ENCODE measurements at regions not wholly inside any gene's neighbourhood (a gene's known extent, or its start where the extent isn't known, plus 50 kb on each side); places are given as distances from the start of the nearest gene placed in this dataset.

DNA sequence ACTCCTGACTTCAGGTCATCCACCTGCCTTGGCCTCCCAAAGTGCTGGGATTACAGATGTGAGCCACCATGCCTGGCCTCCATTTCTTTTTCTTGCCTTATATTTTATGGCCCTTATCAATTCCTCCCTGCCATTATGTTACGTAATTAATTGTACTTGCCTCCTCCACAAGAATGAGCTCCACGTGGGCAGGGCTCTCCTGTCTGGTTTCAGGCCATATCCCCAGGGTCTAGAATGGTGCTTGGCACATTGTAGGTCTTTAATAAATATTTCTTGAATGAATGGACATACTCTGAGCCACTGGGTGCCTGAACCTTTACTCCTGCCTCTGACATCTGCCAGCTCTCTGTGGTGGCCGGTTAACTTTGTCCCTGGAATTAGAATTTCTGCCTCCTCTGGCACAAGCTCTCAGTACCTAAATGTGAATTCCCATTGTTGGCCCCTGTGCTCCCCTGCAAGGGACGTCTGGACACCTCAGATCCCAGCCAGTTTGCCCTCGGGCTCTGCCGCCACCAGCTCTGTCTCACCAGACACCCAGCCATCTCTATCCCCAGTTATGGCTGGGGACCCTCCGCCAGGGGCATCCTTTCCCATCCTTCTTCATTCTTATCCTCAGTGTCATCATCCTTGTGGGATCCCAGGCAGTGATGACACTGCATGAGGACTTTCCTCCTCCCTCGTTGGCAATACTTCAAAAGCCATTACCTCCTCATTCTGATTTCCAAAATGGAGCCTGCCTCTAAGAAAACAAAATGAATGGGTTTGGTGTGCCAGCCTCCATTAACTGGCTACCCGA, 165.6 kb upstream of the SMAD3 start:
- TF ChIP-seq CTCF (IDR thresholded peaks at IDR 0.05; ENCODE audit: borderline replicate concordance, insufficient read depth, low read depth, low read length): no peak
- H3K4me3 ChIP-seq (ENCODE audit: low read depth, low read length): no peak overlapping the region

DNA sequence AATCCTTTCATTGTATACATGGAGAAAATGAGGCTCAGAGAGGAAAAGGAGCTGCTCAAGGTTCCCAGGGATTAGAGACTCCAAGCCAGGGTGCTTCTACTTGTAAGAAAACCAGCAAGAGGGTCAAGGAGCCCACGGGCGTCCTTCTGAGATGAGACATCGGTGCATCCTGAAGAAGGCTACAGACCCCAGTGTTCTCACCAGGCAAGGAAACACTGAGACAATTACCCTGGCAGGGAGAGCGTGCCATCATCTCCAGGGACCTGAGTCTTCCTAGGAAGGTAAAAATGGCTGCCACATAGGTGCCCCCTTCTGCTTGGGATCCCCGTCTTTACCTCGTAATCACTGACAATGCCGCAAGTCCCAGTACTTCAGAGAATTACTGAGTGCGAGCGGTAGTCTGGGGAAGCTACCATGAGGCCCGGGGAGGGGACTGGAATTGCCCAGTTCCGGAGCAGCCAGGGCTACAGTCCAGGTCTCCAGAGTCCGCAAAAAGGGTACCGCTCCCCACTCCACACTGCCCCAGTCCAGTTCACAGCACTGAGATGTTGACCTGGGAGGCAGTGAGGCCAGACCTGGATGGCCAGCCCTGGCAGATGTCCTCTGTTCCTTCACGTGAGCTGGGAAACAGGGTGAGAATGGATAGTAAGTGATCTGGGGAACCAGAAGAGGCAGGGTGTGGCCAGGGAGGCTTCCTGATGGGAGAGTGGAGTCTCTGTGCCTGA, 164.7 kb upstream of the SMAD3 start:
- no peak for TF ChIP-seq CTCF (IDR thresholded peaks at IDR 0.05; ENCODE audit: borderline replicate concordance, insufficient read depth, low read depth, low read length)
- H3K4me3 ChIP-seq (ENCODE audit: low read depth, low read length): no peak overlapping the region

GRCh38 chr15:66901336-66902100, 163.9 kb upstream of the SMAD3 start:
- H3K4me3 ChIP-seq (ENCODE audit: low read depth, low read length): no peak overlapping the region
- no peak for TF ChIP-seq CTCF (IDR thresholded peaks at IDR 0.05; ENCODE audit: borderline replicate concordance, insufficient read depth, low read depth, low read length)

DNA sequence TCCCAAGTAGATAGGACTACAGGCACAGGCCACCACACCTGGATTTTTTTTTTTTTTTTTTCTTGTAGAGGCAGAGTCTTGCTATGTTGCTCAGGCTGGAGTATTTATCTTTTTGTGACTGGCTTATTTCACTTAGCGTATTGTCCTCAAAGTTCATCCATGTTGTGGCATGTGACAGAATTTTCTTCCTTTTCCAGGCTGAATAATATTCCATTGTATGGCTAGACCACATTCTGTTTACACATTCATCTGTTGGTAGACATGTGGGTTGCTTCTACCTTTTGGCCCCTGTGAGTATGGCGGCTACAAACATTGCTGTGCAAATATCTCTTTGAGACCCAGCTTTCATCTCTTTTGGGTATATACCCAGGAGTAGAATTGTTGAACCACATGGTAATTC, 160.2 kb upstream of the SMAD3 start:
- TF ChIP-seq CTCF (IDR thresholded peaks at IDR 0.05; ENCODE audit: borderline replicate concordance, insufficient read depth, low read depth, low read length): no peak

DNA sequence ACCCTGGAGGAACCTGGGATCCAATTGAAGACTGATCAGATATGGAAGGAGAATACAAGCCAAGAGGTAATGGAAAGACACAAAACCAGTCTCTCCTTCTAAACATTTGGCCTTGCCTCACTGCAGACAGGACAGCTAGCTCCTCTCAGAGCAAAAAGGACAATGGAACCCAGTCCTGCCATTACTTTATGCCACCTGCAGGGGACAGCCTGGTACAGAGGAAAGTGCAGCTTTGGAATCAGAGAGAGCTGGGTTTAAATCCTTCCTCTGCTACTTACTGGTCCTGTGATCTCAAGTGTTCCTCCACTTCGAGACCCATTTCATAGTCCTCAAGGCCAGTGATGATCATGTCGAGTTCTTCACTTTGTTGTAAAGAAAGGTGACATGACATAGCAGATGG, 159.4 kb upstream of the SMAD3 start:
- no peak overlapping the region for H3K4me3 ChIP-seq (ENCODE audit: low read depth, low read length)
- peak; percentile 2; the same call in 1 of the 2 replicates for TF ChIP-seq CTCF (IDR thresholded peaks at IDR 0.05; ENCODE audit: borderline replicate concordance, insufficient read depth, low read depth, low read length)

More for the DNA sequence above, 160.2 kb upstream of the SMAD3 start:
- no peak overlapping the region for H3K4me3 ChIP-seq (ENCODE audit: low read depth, low read length)

DNA sequence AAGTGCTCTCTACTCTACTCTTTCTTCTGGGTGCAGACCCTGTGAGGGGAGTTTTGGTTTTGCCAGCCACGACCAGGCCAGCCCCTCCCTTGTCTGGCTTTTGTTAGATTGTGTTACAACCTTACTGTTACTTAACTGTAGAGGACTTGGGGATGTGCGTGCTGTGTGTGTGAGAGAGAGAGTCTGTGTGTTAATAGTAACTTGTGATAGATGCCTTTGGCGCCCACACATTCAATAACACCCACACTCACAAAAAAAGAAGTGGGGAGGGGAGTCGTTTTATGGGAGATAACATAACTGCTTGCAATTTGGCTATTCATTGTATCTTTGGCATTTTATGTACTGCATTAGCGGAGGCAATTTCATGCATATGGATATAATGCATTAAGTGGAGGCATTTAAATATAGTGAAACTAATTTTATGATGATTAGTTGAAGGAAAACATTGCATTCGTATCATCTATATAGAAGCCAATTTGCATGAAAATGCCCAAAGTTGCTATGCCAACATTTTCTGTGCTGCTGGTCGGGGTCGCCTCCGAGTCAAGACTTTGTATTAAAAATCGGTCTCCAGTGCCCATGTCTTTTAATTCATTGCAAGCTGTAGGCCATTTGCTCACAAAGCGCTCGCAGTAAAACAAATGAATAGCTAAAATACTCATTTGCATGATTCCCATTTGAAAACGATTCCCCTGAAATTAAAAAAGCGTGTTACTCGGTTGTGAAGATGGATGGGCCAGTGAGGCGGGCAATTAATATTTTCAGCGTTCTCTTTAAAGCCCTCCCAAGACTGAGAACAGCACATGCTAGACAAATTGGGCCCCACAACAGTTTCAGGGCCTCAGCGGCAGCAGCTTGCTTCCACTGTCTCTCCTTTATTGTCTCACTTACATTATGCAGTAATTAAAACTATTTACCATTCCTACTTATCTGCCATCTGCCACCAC, 158.5 kb upstream of the SMAD3 start:
- no peak for TF ChIP-seq CTCF (IDR thresholded peaks at IDR 0.05; ENCODE audit: borderline replicate concordance, insufficient read depth, low read depth, low read length)

More for the DNA sequence above, 158.5 kb upstream of the SMAD3 start:
- H3K4me3 ChIP-seq (ENCODE audit: low read depth, low read length): no peak overlapping the region

All from GM12875 (cell line).